Upper lobe of left lung (tissue), 6 donors: ENCODE measurements at regions not wholly inside any gene's neighbourhood (a gene's known extent, or its start where the extent isn't known, plus 50 kb on each side); places are given as distances from the start of the nearest gene placed in this dataset.

Experiments
- ATAC-seq, 2 donors: fragments of 200-7000 bp; cut with Tn5 transposase; one replicate each; pipeline ENCODE4 v1.9.1; 2022; ENCODE audit warnings: mild to moderate bottlenecking in 2 of 2, moderate library complexity in 2 of 2; ENCODE audit not compliant: low FRiP score in 2 of 2
- DNase-seq, 2 donors: peaks; one replicate each; pipeline ENCODE4 v3.0.0-alpha.2; 2019 to 2020
- H3K27ac ChIP-seq, 4 donors: fragments of 200-600 bp; sonication (generic); one replicate each; pipeline ENCODE4 v1.5.1; 2016 to 2019
- H3K27me3 ChIP-seq, 4 donors: fragments of 200-600 bp; sonication (generic); one replicate each; pipeline ENCODE4 v1.5.1; 2017 to 2019
- H3K36me3 ChIP-seq, 4 donors: fragments of 200-600 bp; sonication (generic); one replicate each; pipeline ENCODE4 v1.5.1; 2016 to 2019
- H3K4me1 ChIP-seq, 4 donors: fragments of 200-600 bp; sonication (generic); one replicate each; pipeline ENCODE4 v1.5.1; 2018 to 2019
- H3K4me3 ChIP-seq, 4 donors: fragments of 200-600 bp; sonication (generic); one replicate each; pipeline ENCODE4 v1.5.1; 2017 to 2019; ENCODE audit warnings: mild to moderate bottlenecking in 2 of 4, moderate library complexity in 1 of 4
- H3K9me3 ChIP-seq, 4 donors: fragments of 200-600 bp; sonication (generic); one replicate each; pipeline ENCODE4 v1.5.1; 2018 to 2019
- CTCF ChIP-seq, 6 experiments: fragments of 450-650 bp in 4 of 6; fragments of 200-600 bp in 2 of 6; sonication (generic) in 2 of 6; IDR thresholded peaks; one replicate each; pipeline ENCODE4 v1.5.1; 2016 to 2019; ENCODE audit warnings: antibody characterized with exemption in 6 of 6
- EP300 ChIP-seq, 4 donors: sonication (generic); formaldehyde crosslinking; IDR thresholded peaks; one replicate each; pipeline ENCODE4 v1.5.1; 2017; ENCODE audit warnings: antibody characterized with exemption in 4 of 4, control low read depth in 2 of 4
- POLR2A ChIP-seq, 4 donors: fragments of 450-650 bp; IDR thresholded peaks; one replicate each; pipeline ENCODE4 v1.5.1; 2016 to 2017; ENCODE audit warnings: antibody characterized with exemption in 4 of 4, mild to moderate bottlenecking in 2 of 4
- POLR2AphosphoS5 ChIP-seq, 2 donors: sonication (generic); formaldehyde crosslinking; IDR thresholded peaks; one replicate each; pipeline ENCODE4 v1.5.1; 2017; ENCODE audit warnings: antibody characterized with exemption in 2 of 2
- WGBS, 2 donors: methylation state at CpG; one replicate each; pipeline ENCODE4 v1.1.5; 2017 to 2018; 5-methylcytosine and 5-hydroxymethylcytosine counted together
- donor health status: DM: no; HTN: no; CAD: no; lungs with moderate emphysema.
- donor health status: DM: no; HTN: yes; CAD: no; lungs with severe emphysema.

GRCh38 chr10:62562101-62562500 lies 187.9 kb downstream of the ZNF365 start:
- no peaks in the 10 kb centered on the region for H3K36me3 ChIP-seq
- TF ChIP-seq POLR2A (IDR thresholded peaks at IDR 0.05) = no peak
- TF ChIP-seq POLR2AphosphoS5 (IDR thresholded peaks at IDR 0.05) = no peak
- TF ChIP-seq EP300 (IDR thresholded peaks at IDR 0.05) = no peak
- TF ChIP-seq CTCF (IDR thresholded peaks at IDR 0.05) = no peak
- no peaks in the 10 kb centered on the region for H3K4me1 ChIP-seq
- H3K27ac ChIP-seq = no peak overlapping the region
- DNase-seq (no peak), ATAC-seq (no peak)
- no peak overlapping the region for H3K4me3 ChIP-seq
- H3K27me3 ChIP-seq = no peaks in the 10 kb centered on the region
- H3K9me3 ChIP-seq = no peaks in the 10 kb centered on the region
- 81 to 90% methylated on average over 2 of the region's 2 CpGs for WGBS, 2 donors

DNA sequence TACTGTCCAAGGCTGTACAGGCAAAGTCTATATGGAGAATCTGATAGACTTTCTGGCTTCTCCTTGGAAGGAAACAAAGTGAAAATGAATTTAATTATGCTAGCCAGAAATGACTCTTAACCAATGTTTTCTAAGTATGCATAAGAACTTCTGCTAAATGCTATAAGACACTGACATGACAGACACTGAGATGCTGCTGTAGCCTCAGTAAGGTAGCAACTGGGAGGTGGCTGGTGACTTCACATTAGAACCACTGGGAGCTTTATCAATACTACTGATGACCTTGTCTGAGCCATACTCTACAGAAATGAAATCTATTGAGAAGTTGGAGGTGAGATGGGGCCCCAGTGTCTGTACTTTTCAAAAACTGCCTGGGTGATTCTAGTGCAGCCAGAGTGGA lies 188.6 kb downstream of the ZNF365 start:
- Histone ChIP-seq H3K36me3 (no peaks in the 10 kb centered on the region), H3K9me3 (no peaks in the 10 kb centered on the region), H3K4me3 (no peak overlapping the region), H3K27me3 (no peaks in the 10 kb centered on the region), H3K27ac (no peak overlapping the region), H3K4me1 (no peaks in the 10 kb centered on the region)
- TF ChIP-seq CTCF (IDR thresholded peaks at IDR 0.05) = no peak
- no peak for TF ChIP-seq POLR2AphosphoS5 (IDR thresholded peaks at IDR 0.05)
- TF ChIP-seq EP300 (IDR thresholded peaks at IDR 0.05) = no peak
- TF ChIP-seq POLR2A (IDR thresholded peaks at IDR 0.05) = no peak
- DNase-seq (no peak), ATAC-seq (no peak)

DNA sequence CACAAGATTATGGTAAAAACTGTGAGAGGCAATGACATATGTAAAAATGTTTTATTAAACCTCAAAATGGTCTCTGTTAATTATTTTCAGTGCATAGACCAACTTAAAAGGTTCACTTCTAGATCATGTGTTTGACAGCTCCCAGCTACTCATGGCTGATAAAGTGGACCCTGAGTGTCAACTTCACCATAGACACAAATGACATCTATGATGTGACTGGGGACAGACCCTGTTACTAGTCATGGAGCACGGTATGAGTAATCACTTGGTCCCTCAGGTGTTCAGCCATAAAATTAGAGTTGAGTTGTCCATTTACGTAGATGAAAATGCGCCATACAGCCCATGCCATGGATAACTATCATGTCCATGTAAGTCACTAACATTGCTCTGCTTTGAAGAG lies 199.8 kb downstream of the ZNF365 start:
- Histone ChIP-seq H3K27ac (no peak overlapping the region), H3K4me3 (no peak overlapping the region), H3K4me1 (no peaks in the 10 kb centered on the region), H3K27me3 (no peaks in the 10 kb centered on the region), H3K36me3 (no peaks in the 10 kb centered on the region), H3K9me3 (no peaks in the 10 kb centered on the region)
- TF ChIP-seq CTCF (IDR thresholded peaks at IDR 0.05) = no peak
- TF ChIP-seq POLR2AphosphoS5 (IDR thresholded peaks at IDR 0.05) = no peak
- no peak for TF ChIP-seq EP300 (IDR thresholded peaks at IDR 0.05)
- TF ChIP-seq POLR2A (IDR thresholded peaks at IDR 0.05) = no peak
- ATAC-seq = no peak
- DNase-seq = no peak
- WGBS, 2 donors = 91 to 97% methylated on average over 3 of the region's 3 CpGs

GRCh38 chr10:62577076-62577475 lies 202.9 kb downstream of the ZNF365 start:
- no peak for DNase-seq
- Histone ChIP-seq H3K36me3 (no peaks in the 10 kb centered on the region), H3K27me3 (no peaks in the 10 kb centered on the region), H3K4me3 (no peak overlapping the region), H3K9me3 (no peaks in the 10 kb centered on the region), H3K27ac (no peak overlapping the region), H3K4me1 (no peaks in the 10 kb centered on the region)
- no peak for ATAC-seq
- TF ChIP-seq CTCF (IDR thresholded peaks at IDR 0.05) = no peak
- no peak for TF ChIP-seq POLR2A (IDR thresholded peaks at IDR 0.05)
- no peak for TF ChIP-seq EP300 (IDR thresholded peaks at IDR 0.05)
- no peak for TF ChIP-seq POLR2AphosphoS5 (IDR thresholded peaks at IDR 0.05)
- 94 to 95% methylated on average over 4 of the region's 4 CpGs for WGBS, 2 donors

- TF ChIP-seq POLR2AphosphoS5 (IDR thresholded peaks at IDR 0.05) (no peak), CTCF (IDR thresholded peaks at IDR 0.05) (no peak), EP300 (IDR thresholded peaks at IDR 0.05) (no peak), POLR2A (IDR thresholded peaks at IDR 0.05) (no peak)
- no peaks in the 10 kb centered on the region for H3K9me3 ChIP-seq
- DNase-seq (no peak), ATAC-seq (no peak)
- no peaks in the 10 kb centered on the region for H3K36me3 ChIP-seq
- peaks cover 0 to 3% (median 2%) of the 10 kb centered on the region in 4 donors for H3K4me1 ChIP-seq
- 54 to 59% methylated on average over 2 of the region's 2 CpGs for WGBS, 2 donors
- no peaks in the 10 kb centered on the region for H3K27me3 ChIP-seq
- no peak overlapping the region for H3K4me3 ChIP-seq
- H3K27ac ChIP-seq = no peak overlapping the region
These were observed 203.6 kb downstream of the ZNF365 start for GRCh38 chr10:62577666-62578291.
